GM20000 (cell line): ENCODE measurements at regions not wholly inside any gene's neighbourhood (a gene's known extent, or its start where the extent isn't known, plus 50 kb on each side); places are given as distances from the start of the nearest gene placed in this dataset.

Source experiments
- DNase-seq: peaks from one replicate; pipeline ENCODE4 v3.0.0; 2012; ENCODE audit warnings: low spot score
- CTCF ChIP-seq: IDR thresholded peaks from 2 replicates; pipeline ENCODE4 v1.5.1; 2012; ENCODE audit warnings: mild to moderate bottlenecking, control low read depth; ENCODE audit errors: extremely low read depth, missing control alignments

- no peak for TF ChIP-seq CTCF
- no peak for DNase-seq
These were observed 114.9 kb downstream of the UQCRFS1 start for GRCh38 chr19:29098091-29098490.

- TF ChIP-seq CTCF: no peak
- DNase-seq: no peak
These were observed 116.1 kb downstream of the UQCRFS1 start for GRCh38 chr19:29096896-29097295.

GRCh38 chr19:29093553-29093908, 119.4 kb downstream of the UQCRFS1 start:
- no peak for DNase-seq
- no peak for TF ChIP-seq CTCF

GRCh38 chr19:29092712-29093552, 120.0 kb downstream of the UQCRFS1 start:
- no peak for TF ChIP-seq CTCF
- no peak for DNase-seq

- DNase-seq: no peak
- no peak for TF ChIP-seq CTCF
These were observed 122.0 kb downstream of the UQCRFS1 start for GRCh38 chr19:29090783-29091526.

GRCh38 chr19:29089315-29089870, 123.6 kb downstream of the UQCRFS1 start:
- DNase-seq: no peak
- TF ChIP-seq CTCF: no peak

- no peak for TF ChIP-seq CTCF
These were observed 124.2 kb downstream of the UQCRFS1 start for GRCh38 chr19:29088761-29089160.

More at GRCh38 chr19:29088761-29089160, 124.2 kb downstream of the UQCRFS1 start:
- no peak for DNase-seq
